GM18868 (cell line): ENCODE measurements at regions not wholly inside any gene's neighbourhood (a gene's known extent, or its start where the extent isn't known, plus 50 kb on each side); places are given as distances from the start of the nearest gene placed in this dataset.

Source experiments
- ATAC-seq: cut with Tn5 transposase; IDR thresholded peaks from one replicate; pipeline ENCODE4 v1.9.1; 2021; ENCODE audit warnings: mild to moderate bottlenecking, moderate library complexity; ENCODE audit not compliant: unreplicated experiment

DNA sequence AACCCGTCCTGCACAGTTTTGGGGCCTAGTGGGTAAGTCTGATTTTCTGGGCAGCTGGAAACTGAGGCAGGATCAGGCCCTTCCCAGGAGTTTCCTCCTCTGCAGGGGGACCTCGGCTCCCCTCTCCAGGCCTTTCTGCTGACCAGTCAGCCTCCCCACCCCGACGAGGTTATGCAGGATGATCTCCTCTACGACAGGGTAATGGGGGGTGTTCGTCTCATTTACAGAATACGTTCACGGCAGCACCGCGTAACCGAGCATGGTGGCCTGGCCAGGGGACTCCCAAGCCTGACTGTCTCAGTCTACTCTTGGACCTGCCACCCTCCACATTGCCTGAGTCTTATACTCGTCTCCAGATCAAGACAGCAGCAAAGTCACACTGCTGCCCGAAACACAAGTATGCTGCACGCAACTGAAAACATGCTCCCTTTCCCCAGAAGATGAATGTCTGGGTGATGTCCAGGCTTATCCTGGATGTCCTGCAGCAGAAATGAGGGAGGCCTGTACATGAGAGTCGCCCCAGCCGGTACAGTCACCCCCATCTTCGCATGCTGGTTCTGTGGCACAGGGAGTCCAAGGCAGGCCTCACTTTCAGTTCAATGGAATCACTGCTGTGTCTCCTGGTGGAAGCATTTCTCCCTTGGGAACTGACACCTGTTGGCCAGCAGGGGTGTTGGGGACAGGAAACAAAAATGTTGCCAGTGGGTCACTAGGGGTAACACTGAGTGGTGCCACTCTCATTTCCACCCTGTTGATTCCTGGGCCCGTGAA lies 120.8 kb downstream of the SOX1 start:
- no peak for ATAC-seq

- ATAC-seq, result no peak
Measured at GRCh38 chr13:112188298-112188610, 121.3 kb downstream of the SOX1 start.

- ATAC-seq, result no peak
Measured at GRCh38 chr13:112193463-112194166, 126.7 kb downstream of the SOX1 start.

- no peak for ATAC-seq
Measured at GRCh38 chr13:112194167-112194530, 127.2 kb downstream of the SOX1 start.

DNA sequence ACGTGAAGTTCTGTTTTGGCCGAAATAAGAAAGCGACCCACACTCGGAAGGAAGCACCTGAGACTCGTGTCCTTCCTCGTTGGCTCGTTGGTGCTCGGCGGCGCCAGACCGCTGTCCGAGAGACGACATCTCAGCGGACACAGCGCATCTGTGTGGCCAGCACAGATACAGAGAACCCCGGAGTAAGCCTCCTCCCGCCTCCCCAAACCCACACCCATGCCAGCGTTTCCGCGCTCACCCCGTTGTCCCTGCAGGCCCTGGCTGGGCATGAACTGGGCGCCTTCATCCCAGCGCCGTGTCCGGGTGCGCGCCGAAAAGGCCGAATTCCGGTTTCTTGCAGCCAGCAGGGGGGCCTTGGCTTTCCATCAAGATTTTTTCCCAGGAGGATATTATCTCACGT lies 127.6 kb downstream of the SOX1 start:
- no peak for ATAC-seq

DNA sequence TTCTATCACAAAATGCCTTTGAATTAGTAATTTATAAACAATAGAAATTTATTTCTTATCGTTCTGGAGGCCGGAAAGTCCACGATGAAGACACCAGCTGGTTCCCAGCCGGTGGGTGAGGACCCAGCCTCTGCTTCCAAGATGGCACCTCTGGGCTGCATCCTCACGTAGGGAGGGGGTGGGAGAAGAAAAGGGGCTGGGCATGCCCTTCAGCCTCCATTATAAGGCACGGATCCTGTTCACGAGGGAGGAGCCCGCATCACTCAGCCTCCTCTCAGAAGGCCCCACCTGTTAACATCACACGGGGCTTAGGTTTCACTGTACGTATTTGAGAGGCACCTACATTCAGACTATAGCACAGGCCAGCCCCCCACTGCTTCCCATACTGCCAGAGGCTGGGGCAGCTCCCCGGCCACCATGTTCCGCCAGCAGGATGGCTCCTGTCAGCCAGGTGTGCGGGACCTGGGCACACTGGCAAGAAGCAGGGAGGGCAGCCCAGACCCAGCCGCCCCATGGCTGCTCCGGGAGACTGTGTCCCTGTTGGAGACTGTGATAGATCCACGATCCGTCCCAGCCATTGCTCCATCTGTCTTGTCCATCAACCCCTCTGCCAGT lies 131.6 kb downstream of the SOX1 start:
- ATAC-seq, result no peak

DNA sequence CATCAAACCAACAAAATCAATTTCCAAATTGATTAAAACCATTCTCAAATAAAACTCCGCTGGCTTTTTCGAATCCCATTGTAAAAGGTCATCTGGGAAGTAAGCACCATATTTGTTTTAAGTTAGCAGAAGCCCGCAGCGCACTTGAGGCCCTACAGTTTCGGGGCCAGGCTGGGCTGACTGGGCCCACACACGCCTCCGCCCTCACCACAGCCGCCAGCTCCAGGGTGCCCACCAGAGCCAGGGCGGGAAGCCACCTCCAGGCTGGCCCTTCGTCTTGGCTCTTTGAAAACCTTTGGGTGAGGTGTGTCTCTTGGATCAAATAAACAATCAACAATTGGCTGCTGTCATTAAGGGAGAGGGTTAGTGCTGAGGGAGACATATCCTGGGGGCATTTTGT lies 133.3 kb downstream of the SOX1 start:
- ATAC-seq, result no peak

- ATAC-seq, result no peak
Measured at GRCh38 chr13:112202266-112202665, 135.3 kb downstream of the SOX1 start.

DNA sequence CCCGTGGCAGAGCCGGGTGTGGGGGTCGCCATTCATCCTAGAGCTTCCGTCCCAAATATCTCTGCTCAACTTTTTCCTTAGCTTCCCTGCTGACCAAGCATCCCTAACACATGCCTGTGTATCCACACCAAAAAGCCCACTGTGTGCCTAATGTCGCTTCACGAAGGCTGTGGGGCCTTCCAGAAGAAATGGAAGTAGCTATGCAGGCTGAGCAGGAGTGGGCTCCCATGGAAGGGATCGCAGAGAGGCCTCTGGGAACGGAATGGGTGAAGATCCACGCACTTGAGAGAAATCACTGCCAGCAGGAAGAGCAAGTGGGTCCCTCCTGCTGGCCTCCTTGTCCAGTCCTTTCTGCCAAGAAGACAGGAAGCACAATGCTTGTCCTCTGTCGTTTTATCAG lies 136.0 kb downstream of the SOX1 start:
- ATAC-seq, result no peak

- no peak for ATAC-seq
Measured at GRCh38 chr13:112203614-112204013, 136.7 kb downstream of the SOX1 start.

GRCh38 chr13:112204346-112205327 lies 137.7 kb downstream of the SOX1 start:
- ATAC-seq, result no peak

DNA sequence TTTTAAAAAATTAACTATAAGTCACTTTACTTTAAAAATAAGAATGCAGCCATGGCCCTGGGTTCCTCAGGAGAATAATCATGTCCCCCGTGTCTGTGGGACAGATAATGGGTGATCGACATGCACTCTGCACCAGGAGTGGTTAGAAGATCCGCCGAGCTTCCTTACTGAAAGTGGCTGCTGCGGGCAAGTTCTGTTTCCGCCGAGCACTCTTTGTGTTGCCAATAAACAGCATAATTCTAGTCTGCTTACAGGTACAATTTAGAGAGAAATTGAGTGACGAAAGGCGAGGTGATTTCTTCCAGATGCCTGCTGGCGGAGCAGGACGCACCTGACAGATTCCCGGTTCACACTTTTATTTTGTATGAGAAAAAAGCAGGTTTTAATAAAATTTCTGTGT lies 139.0 kb downstream of the SOX1 start:
- ATAC-seq, result no peak

GRCh38 chr13:112207129-112207528 lies 140.2 kb downstream of the SOX1 start:
- no peak for ATAC-seq

- ATAC-seq, result no peak
Measured at GRCh38 chr13:112208656-112209055, 141.7 kb downstream of the SOX1 start.

DNA sequence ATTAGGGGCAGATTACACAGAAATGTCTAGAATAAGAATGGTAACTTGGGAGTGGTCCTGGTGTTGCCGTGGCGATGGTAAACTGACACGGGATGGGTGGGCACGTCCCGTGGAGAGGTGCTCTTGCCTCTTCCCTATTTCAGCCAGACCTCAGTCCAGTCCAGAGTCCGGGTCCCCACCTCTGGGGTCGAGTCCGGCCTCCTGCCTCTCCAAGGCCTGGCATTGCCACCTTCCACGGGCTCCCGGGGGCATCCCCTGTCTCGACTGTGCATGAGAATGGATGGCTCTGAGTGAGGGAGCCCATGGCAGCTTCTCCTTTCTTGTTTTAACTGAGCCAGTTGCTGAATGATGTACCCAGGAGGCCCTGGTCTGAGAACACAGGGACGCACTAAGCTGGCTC lies 142.3 kb downstream of the SOX1 start:
- ATAC-seq, result no peak

DNA sequence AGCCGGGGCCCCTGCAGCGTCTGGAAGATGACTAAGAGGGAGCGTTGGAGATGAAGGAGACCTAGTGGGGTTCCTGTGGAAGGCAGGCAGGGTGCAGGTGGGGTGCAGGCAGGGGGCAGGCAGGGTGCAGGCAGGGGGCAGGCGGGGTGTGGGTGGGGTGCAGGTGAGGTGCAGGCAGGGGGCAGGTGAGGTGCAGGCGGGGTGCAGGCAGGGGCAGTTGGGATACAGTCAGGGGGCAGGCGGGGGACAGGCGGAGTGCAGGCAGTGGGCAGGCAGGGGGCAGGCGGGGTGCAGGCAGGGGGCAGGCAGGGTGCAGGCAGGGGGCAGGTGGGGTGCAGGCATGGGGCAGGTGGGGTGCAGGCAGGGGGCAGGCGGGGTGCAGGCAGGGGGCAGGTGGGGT lies 142.8 kb downstream of the SOX1 start:
- no peak for ATAC-seq

DNA sequence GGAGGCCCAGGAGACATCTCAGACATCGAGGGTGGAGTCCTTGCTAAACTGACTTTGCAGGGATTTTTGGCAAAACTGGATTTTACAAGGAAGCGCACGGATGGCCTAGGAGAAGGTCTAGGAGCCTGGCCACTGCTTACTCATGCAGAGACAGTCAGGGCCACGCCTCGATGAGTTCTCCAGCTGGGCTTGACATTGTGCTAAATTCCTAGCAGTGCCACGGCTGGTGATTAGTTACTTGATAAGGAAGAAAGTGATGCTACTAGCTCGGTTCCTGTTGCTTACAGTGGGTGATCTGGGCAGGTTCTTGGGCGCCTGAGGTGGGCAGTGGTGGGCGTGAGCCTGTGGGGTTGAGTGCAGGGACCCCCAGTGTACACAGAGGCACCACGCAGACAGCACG lies 143.4 kb downstream of the SOX1 start:
- no peak for ATAC-seq

DNA sequence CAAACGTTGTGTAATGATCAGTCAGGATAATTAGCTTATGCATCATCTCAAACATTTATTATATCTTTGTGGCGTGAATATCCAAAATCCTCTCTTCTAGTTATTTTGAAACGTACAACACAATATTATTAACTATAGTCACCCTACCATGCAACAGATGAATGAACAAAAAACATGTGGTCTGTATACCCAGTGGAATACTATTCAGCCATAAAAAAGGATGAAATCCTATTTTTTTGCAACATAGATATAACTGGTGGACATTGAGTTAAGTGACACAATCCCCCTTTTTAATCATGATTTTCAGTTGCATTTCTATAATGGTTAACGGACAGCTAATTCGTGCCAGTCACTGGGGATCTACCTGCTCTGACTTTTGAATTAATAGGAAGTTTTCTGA lies 145.6 kb downstream of the SOX1 start:
- ATAC-seq, result no peak

DNA sequence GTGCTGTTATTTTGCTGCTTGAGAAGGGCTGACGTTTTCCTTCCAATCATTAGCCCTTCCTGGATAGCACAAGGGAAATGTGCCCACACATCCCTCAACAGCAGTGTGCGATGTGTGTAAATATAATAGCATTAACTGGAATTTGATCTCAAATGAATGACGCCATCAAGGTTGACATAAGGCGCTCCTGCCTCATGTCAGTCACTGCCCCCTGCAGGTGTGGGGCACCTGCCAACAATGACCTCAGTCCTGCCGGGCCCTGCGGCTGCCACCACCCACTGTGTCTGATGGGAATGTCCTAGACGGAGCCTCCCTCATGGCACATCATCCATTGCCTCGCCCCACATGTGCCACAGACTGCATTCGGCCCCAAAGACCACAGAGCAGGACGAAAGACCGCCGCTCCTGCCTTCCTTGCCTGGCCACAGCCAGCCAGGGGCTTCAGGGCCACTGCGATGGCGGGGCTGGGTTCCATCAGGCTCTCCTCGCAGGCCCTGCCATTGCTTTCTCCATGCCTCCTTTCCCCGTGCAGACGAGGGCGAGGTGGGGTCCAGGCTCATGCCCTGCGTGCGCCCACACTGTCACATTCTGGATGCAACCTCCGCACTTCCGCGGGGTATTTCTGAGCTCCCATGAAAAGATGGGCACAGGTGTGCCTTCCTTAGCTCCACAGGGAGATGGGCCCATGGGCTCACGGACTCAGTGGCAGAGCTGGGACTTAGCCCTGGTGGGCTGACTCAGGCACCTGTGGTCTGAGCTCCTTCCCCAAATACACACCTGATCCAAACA lies 146.7 kb downstream of the SOX1 start:
- no peak for ATAC-seq

DNA sequence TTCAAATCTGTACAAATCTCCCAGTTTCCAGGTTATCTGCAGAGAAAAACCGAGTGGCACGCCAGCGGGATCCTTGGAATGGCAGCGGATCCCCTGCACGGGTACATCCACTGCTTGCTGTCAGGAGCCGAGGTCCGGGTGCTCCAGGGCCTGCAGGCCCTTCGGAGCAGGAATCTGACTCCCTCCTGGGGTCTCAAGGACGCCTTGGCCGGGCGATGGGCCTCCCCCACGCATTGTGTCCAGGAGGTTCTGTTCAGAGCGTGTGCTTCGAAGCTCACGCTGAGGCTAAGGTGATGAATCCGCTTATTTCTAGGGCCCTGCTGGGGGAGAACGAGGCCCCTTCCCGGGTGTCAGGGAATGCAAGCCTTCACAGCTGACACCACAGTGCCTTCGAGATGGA lies 148.9 kb downstream of the SOX1 start:
- ATAC-seq, result no peak
